ENCODE measurements at regions not wholly inside any gene's neighbourhood (a gene's known extent, or its start where the extent isn't known, plus 50 kb on each side); places are given as distances from the start of the nearest gene placed in this dataset.

DNA sequence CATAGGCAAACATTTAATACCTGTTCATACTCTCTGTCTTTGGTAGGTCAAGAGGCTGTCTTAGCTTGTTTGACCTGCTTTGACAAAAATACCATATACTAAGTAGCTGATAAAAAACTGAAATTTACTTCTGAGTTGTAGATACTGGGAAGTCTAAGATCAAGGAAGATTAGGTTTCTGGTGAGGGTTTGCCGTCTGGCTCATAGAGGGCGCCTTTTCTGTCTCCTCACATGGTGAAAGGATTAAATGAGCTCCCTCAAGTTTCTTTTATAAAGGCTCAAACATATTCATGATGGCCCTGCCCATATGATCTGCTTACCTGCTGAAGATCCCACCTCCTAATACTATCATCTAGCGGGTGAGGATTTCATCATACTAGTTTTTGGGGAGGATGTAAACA lies 1076.1 kb upstream of the NCAM2 start:
- TF ChIP-seq POLR2A (IDR thresholded peaks at IDR 0.05): no peak
- TF ChIP-seq CTCF (IDR thresholded peaks at IDR 0.05): no peak

Measured in heart left ventricle (tissue), 13 donors.